Stimulated activated naive CD8-positive, alpha-beta T cell treated with anti-CD3 and anti-CD28 coated beads, Interleukin-15, amount 100 ng/mL, for 72 hours (primary cell): ENCODE measurements at regions not wholly inside any gene's neighbourhood (a gene's known extent, or its start where the extent isn't known, plus 50 kb on each side); places are given as distances from the start of the nearest gene placed in this dataset.

Source experiments
- ATAC-seq: fragments of 150-1000 bp; cut with Tn5 transposase; 2 replicates; pipeline ENCODE4 v1.10.0; 2021; ENCODE audit warnings: mild to moderate bottlenecking, moderate library complexity
- DNase-seq, 2 donors: peaks; one replicate each; pipeline ENCODE4 v3.0.0; 2021 to 2022
- H3K27ac Mint-ChIP-seq, 2 donors: one replicate each; pipeline ENCODE4 v1.8.0; 2022; ENCODE audit warnings: mild to moderate bottlenecking in 2 of 2, mixed read lengths in 2 of 2, moderate library complexity in 2 of 2
- H3K27me3 Mint-ChIP-seq: one replicate; pipeline ENCODE4 v1.8.0; 2022; ENCODE audit warnings: mixed read lengths
- H3K4me1 Mint-ChIP-seq: one replicate; pipeline ENCODE4 v1.8.0; 2022; ENCODE audit warnings: mild to moderate bottlenecking, mixed read lengths
- H3K4me3 Mint-ChIP-seq, 2 donors: one replicate each; pipeline ENCODE4 v1.8.0; 2022; ENCODE audit warnings: mild to moderate bottlenecking in 2 of 2, mixed read lengths in 2 of 2, moderate library complexity in 1 of 2
- H3K9me3 Mint-ChIP-seq, 2 donors: one replicate each; pipeline ENCODE4 v1.8.0; 2022; ENCODE audit warnings: mixed read lengths in 2 of 2

GRCh38 chr11:112643416-112643815 is 317.8 kb upstream of the NCAM1 start:
- Mint-ChIP-seq H3K9me3 (peaks cover 5 to 17% of the 10 kb centered on the region in 2 donors), H3K4me1 (no peaks in the 10 kb centered on the region), H3K27me3 (peaks cover 22% of the 10 kb centered on the region), H3K4me3 (no peak overlapping the region), H3K27ac (no peak overlapping the region)
- DNase-seq, result no peak
- ATAC-seq, result no peak

- Mint-ChIP-seq H3K4me3 (no peak overlapping the region), H3K9me3 (peaks cover 5 to 17% of the 10 kb centered on the region in 2 donors), H3K4me1 (no peaks in the 10 kb centered on the region), H3K27me3 (peaks cover 27% of the 10 kb centered on the region), H3K27ac (no peak overlapping the region)
- ATAC-seq (no peak), DNase-seq (no peak)
Measured at GRCh38 chr11:112644410-112645131, 316.6 kb upstream of the NCAM1 start.

- no peak for DNase-seq
- Mint-ChIP-seq H3K4me1 (no peaks in the 10 kb centered on the region), H3K9me3 (no peaks in the 10 kb centered on the region), H3K4me3 (no peak overlapping the region), H3K27ac (no peak overlapping the region), H3K27me3 (peaks cover 33% of the 10 kb centered on the region)
- no peak for ATAC-seq
Measured at GRCh38 chr11:112649856-112650255, 311.4 kb upstream of the NCAM1 start.

- H3K27ac Mint-ChIP-seq, result no peak overlapping the region
- no peak for DNase-seq
- peaks cover 33% of the 10 kb centered on the region for H3K27me3 Mint-ChIP-seq
- H3K4me1 Mint-ChIP-seq, result no peaks in the 10 kb centered on the region
- H3K4me3 Mint-ChIP-seq, result no peak overlapping the region
- ATAC-seq, result no peak
- no peaks in the 10 kb centered on the region for H3K9me3 Mint-ChIP-seq
Measured at GRCh38 chr11:112650527-112650926, 310.7 kb upstream of the NCAM1 start.

- Mint-ChIP-seq H3K9me3 (no peaks in the 10 kb centered on the region), H3K27ac (no peak overlapping the region), H3K4me3 (no peak overlapping the region), H3K27me3 (peaks cover 35% of the 10 kb centered on the region), H3K4me1 (no peaks in the 10 kb centered on the region)
- ATAC-seq (no peak), DNase-seq (no peak)
Measured at GRCh38 chr11:112651386-112651785, 309.8 kb upstream of the NCAM1 start.

- no peak overlapping the region for H3K4me3 Mint-ChIP-seq
- no peak for ATAC-seq
- no peak for DNase-seq
- no peak overlapping the region for H3K27ac Mint-ChIP-seq
- no peaks in the 10 kb centered on the region for H3K9me3 Mint-ChIP-seq
- no peaks in the 10 kb centered on the region for H3K4me1 Mint-ChIP-seq
- H3K27me3 Mint-ChIP-seq, result peaks cover 35% of the 10 kb centered on the region
Measured at GRCh38 chr11:112652786-112653390, 308.3 kb upstream of the NCAM1 start.

GRCh38 chr11:112655371-112655770 is 305.8 kb upstream of the NCAM1 start:
- Mint-ChIP-seq H3K9me3 (no peaks in the 10 kb centered on the region), H3K4me3 (no peak overlapping the region), H3K4me1 (no peaks in the 10 kb centered on the region), H3K27ac (no peak overlapping the region), H3K27me3 (peaks cover 20% of the 10 kb centered on the region)
- DNase-seq (no peak), ATAC-seq (no peak)

- ATAC-seq (peak; percentile 27), DNase-seq (no peak)
- Mint-ChIP-seq H3K9me3 (no peaks in the 10 kb centered on the region), H3K27me3 (peaks cover 20% of the 10 kb centered on the region), H3K27ac (peak overlapping the region in 1 of 2 donors; percentile 50), H3K4me3 (no peak overlapping the region), H3K4me1 (no peaks in the 10 kb centered on the region)
Measured at GRCh38 chr11:112656772-112657428, 304.3 kb upstream of the NCAM1 start.

- no peaks in the 10 kb centered on the region for H3K4me1 Mint-ChIP-seq
- no peaks in the 10 kb centered on the region for H3K9me3 Mint-ChIP-seq
- ATAC-seq, result no peak
- peaks cover 20% of the 10 kb centered on the region for H3K27me3 Mint-ChIP-seq
- no peak overlapping the region for H3K27ac Mint-ChIP-seq
- no peak for DNase-seq
- H3K4me3 Mint-ChIP-seq, result no peak overlapping the region
Measured at GRCh38 chr11:112658431-112658878, 302.8 kb upstream of the NCAM1 start.

- H3K27me3 Mint-ChIP-seq, result peaks cover 17% of the 10 kb centered on the region
- H3K9me3 Mint-ChIP-seq, result no peaks in the 10 kb centered on the region
- DNase-seq (no peak), ATAC-seq (no peak)
- no peaks in the 10 kb centered on the region for H3K4me1 Mint-ChIP-seq
- H3K4me3 Mint-ChIP-seq, result no peak overlapping the region
- no peak overlapping the region for H3K27ac Mint-ChIP-seq
Measured at GRCh38 chr11:112661146-112661545, 300.1 kb upstream of the NCAM1 start.

- no peak for ATAC-seq
- Mint-ChIP-seq H3K27me3 (peaks cover 13% of the 10 kb centered on the region), H3K9me3 (no peaks in the 10 kb centered on the region), H3K4me3 (no peak overlapping the region), H3K27ac (no peak overlapping the region), H3K4me1 (no peaks in the 10 kb centered on the region)
- no peak for DNase-seq
Measured at GRCh38 chr11:112661571-112661970, 299.6 kb upstream of the NCAM1 start.

- no peaks in the 10 kb centered on the region for H3K4me1 Mint-ChIP-seq
- ATAC-seq (no peak), DNase-seq (no peak)
- no peak overlapping the region for H3K4me3 Mint-ChIP-seq
- H3K9me3 Mint-ChIP-seq, result no peaks in the 10 kb centered on the region
- peaks cover 3% of the 10 kb centered on the region for H3K27me3 Mint-ChIP-seq
- H3K27ac Mint-ChIP-seq, result no peak overlapping the region
Measured at GRCh38 chr11:112662554-112662953, 298.7 kb upstream of the NCAM1 start.

- H3K9me3 Mint-ChIP-seq, result no peaks in the 10 kb centered on the region
- ATAC-seq (no peak), DNase-seq (no peak)
- H3K27ac Mint-ChIP-seq, result no peak overlapping the region
- H3K27me3 Mint-ChIP-seq, result no peaks in the 10 kb centered on the region
- no peaks in the 10 kb centered on the region for H3K4me1 Mint-ChIP-seq
- H3K4me3 Mint-ChIP-seq, result no peak overlapping the region
Measured at GRCh38 chr11:112663947-112664634, 297.1 kb upstream of the NCAM1 start.

- H3K9me3 Mint-ChIP-seq, result no peaks in the 10 kb centered on the region
- ATAC-seq (no peak), DNase-seq (no peak)
- peaks cover 9% of the 10 kb centered on the region for H3K27me3 Mint-ChIP-seq
- no peaks in the 10 kb centered on the region for H3K4me1 Mint-ChIP-seq
- H3K4me3 Mint-ChIP-seq, result no peak overlapping the region
- H3K27ac Mint-ChIP-seq, result no peak overlapping the region
Measured at GRCh38 chr11:112665291-112665690, 295.9 kb upstream of the NCAM1 start.

GRCh38 chr11:112666253-112666652 is 295.0 kb upstream of the NCAM1 start:
- H3K4me3 Mint-ChIP-seq, result no peak overlapping the region
- peaks cover 13% of the 10 kb centered on the region for H3K27me3 Mint-ChIP-seq
- no peak for DNase-seq
- ATAC-seq, result no peak
- H3K27ac Mint-ChIP-seq, result no peak overlapping the region
- no peaks in the 10 kb centered on the region for H3K4me1 Mint-ChIP-seq
- H3K9me3 Mint-ChIP-seq, result no peaks in the 10 kb centered on the region
